Activated CD4-positive, alpha-beta T cell treated with anti-CD3 and anti-CD28 coated beads, Interleukin-2, amount 50 U/mL, for 16 hours (primary cell): ENCODE measurements at regions not wholly inside any gene's neighbourhood (a gene's known extent, or its start where the extent isn't known, plus 50 kb on each side); places are given as distances from the start of the nearest gene placed in this dataset.
"Not testable (repeated sequence)": the region's sequence is repeated elsewhere in the genome, so short reads cannot be mapped to it uniquely, and the experiment has no call there.

Experiments used
- DNase-seq: peaks from one replicate; pipeline ENCODE4 v3.0.0-alpha.2; 2020

DNA sequence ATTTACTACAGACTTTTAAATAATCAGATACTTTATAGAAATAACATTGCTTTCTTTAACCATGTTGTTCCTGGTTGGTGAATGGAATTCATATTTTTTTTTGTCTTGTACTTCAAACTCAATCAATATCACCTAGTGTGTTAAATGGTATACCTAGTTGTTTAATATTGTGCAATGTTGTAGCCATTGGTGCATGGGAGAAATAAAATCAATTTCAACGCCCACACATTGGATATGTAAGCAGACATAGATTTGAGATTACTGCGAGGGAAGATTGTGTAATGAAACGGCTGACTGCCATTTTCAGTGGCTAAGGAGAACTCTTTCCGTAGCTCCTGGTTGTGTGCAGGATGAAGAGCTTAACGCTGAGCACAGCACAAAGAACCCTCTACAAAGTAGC is 626.1 kb downstream of the TMEM182 start:
- DNase-seq = no peak

DNA sequence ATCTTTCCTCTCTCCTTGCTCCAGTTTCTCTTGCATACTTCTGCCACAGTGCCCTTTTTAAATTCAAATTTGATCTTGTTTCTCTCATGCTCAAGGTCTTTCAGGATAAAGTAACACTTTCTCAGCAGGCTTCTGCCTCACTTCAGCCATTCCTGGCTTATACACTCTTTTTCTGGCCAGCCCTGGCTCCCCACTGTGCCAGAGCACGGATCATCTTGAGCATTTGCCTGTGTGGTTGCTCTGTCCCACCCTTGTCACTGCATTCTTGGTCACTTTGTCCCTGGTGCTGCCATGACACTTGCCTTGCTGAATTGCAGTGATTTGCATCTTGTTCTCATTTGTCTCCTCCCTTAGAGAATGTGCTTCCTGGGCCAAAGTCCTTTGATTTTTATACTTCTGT is 634.3 kb downstream of the TMEM182 start:
- no peak for DNase-seq

DNA sequence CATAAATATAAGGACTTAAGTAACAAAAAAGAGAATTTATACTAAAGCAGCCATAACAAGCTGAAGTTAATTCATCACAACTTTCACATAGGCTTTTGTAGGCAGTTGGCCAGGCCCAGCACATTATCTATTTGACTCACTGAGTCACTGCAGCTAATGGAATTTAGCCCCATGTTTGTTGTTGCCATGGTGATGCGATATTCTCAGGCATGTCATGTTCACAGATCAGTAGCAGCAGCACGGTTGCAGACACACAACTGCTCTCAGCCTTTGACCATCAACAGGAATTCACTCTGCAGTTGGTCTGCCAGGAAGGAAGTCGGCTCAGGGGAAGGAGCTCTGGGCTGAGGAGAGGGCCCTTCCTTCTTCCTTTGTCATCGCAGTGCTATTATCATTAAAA is 639.8 kb downstream of the TMEM182 start:
- DNase-seq = no peak

DNA sequence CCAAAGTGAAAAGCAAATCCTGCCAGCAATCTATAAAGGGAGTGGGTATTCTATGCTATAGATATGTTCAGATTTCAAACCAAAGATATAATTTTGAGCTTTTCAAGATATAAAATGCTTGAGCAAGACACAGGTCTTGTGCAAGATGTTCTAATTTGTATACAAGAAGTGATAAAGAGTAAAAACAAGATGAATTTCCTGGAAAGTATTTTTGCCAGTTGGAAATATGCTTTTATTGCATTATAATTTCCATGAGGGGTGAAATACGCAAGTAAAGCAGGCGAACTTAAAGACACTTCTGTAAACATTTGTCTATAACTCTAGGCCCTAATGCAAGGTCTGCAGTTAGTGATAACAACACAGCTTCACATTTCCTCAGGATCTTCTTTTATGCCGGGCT is 640.5 kb downstream of the TMEM182 start:
- no peak for DNase-seq

DNA sequence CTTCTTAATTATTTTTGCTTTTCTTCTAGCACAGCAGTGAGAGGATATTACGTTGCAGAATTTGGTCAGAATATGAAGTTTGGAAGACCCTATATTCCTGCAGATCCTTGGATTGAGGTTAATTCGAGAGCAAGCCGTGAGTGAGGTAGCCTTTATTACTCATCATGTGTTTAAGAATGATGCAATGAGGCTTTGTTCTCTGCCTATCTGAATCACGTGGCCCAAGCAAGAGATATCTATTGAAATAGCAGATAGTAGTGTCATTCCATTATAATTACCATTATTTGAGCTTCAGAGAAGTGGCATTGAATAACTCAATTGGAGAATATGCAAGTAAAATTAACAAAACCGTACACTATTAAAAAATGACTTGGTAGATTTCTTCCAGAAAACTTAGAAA is 641.1 kb downstream of the TMEM182 start:
- no peak for DNase-seq

DNA sequence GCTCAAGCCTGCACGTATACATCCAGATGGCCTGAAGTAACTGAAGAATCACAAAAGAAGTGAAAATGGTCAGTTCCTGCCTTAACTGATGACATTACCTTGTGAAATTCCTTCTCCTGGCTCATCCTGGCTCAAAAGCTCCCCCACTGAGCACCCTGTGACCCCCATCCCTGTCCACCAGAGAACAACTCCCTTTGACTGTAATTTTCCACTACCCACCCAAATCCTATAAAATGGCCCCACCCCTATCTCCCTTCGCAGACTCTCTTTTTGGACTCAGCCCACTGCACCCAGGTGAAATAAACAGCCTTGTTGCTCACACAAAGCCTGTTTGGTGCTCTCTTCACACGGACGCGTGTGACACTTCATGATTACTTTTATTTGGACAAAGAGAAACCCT is 641.6 kb downstream of the TMEM182 start:
- not testable (repeated sequence) for DNase-seq

DNA sequence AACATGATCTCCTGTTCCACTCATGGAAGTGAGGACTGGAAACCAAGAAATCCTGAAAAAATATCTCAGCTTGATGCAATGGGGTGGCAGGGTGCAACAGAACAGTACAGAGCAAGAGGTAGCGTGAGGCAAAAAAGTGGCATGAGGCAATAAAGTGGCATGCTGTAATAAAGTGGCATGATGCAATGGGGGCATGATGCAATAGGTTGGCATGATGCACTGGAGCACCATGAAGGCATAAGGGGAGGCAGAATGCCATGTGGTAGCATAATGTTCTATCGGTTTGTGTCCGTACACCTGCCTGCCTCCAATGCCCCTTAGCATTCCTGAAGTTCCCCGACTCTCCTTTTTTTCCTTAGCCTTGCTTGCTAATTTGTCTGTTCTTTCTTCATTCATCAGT is 648.4 kb downstream of the TMEM182 start:
- DNase-seq = no peak

DNA sequence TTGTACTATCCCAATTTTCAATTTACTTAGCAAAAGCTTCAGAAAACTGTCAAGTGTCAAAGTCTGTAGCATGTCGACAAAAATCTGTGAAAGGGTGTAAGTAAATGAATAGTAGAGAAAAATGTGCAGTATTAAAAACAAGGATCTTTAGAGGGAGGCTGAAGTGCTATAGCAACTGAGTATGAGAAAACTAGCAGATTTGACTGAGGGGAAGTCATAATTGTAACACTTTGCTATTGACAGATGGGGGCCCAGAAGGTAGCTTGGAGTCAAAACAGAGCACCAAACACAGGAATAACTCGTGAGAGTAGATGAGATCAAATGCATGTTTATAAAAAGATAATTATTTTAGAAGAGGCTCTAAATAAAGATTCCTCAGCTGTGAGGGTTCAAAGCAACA is 657.7 kb downstream of the TMEM182 start:
- DNase-seq = no peak

DNA sequence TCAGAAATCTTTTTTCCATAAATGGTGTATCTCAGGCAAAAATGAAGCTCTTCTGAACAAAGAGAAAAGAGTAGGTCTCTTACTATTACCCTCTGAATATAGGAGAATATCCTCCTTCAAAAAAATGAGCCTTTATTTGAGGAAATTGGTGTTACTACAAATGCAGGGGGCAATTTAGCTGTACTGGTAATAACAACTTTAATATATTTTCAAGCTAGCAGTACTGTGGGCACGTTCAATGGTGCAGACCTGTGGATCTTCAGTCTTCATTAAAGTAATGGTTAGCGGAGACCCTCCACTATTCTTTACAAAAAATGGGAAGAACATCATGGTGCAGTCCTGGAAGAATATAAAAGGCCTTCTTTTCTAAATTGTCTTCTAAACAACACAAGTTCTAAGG is 661.3 kb downstream of the TMEM182 start:
- no peak for DNase-seq

DNA sequence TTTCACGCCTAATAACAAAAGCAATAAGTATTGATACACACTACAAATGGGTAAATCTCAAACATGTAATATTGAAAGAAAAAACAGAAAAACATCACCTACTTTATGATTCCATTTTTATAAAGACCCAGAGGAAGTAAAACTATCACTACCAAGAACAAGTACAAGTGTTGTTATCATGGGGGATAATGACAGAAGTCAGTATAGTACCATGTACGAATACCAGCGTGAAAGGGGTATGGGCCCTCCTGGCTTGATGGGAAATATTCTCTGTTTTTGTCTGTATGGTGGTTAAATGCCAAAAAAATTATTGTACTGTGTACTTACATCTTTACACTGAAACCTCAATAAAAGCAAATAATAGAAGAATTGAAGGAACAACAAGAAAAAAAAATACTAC is 665.7 kb downstream of the TMEM182 start:
- DNase-seq = no peak

DNA sequence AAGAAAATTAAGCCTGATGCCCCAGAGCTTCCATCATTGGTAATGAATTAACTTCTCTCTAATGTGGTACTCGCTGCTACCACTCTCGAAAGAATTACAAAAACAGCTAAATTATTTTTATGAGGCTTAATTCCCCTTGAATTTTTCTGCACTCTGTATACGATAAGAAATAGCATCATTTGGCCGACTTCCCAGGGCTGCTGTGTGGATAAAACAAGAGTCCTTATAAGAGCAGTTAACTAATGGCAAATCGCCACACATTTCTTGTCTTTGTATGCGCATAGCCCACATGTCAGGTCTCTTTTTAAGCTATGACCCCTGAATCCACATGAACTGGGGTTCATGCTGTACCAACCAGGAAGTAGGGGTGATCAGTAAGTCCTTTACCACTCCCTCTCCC is 668.4 kb downstream of the TMEM182 start:
- no peak for DNase-seq

DNA sequence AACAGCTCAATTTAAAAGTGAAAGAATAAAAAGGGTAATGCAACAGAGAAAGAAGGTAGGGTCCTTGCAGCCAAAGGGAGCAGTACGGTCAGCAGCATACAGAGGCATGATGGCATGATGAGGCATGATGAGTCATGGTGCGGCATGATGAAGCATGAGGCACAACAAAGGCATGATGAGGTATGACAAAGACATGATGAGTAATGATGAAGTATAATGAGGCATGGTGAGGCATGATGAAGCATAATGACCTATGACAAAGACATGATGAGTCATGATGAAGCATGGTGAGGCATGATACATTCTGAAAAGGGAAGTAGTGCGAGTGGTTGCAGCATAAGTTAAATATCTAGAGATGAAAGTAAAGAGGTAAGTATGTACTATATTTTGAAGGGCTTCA is 673.2 kb downstream of the TMEM182 start:
- no peak for DNase-seq

DNA sequence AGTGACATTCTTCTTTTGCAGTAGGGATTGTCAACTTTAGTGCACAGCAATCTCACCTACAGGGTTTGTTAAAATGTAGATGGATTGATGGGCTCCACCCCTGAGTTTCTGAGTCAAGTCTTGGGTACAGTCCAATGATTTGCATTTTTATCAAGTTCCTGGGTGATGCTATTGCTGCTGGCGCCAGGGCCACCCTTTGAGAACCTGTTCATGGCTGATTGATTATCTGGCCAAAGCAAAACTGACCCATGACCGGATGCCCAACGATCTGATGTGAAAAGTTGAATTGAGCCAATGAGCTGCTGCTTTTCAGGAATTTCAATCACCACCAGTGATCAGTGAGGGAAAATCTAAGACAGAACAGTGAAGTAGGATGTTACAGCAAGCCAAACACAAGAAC is 675.3 kb downstream of the TMEM182 start:
- DNase-seq = no peak

DNA sequence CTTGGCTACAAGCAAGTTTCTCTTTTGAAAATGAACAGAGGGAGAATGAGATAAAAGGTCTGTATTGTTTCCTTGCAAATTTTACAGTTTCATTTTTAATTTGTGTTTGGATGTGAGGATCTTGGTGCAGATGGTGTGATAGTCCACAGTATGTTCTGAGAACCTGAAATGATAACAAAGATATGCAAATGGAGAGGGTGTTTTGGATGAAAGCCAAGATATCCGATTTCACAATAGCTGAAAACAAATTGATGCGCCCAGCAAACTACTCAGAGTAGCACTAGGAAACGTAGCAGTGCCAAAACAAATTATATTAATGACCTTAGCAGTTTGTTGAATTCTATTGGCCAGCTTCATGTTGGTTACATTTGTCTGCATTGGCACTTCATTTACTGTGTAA is 683.5 kb downstream of the TMEM182 start:
- DNase-seq = no peak

DNA sequence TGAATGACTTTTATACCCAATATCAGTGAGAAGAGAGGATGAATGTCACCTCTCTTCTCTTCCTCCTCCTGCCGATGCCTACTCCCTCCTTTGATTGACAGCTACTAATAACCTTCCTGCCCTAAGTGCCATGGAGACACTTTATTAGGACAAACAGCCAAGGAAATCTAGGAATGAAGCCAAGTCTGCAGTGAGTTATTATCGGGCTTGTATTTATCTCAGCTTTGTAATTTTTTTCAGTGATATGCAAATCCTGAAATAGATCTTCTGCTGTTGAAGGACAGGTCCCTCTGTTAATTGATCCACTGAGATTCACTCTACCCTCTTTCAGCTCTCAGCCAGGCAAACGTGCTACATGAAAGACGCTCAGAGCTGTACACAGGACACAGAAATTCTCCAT is 686.7 kb downstream of the TMEM182 start:
- DNase-seq = no peak

DNA sequence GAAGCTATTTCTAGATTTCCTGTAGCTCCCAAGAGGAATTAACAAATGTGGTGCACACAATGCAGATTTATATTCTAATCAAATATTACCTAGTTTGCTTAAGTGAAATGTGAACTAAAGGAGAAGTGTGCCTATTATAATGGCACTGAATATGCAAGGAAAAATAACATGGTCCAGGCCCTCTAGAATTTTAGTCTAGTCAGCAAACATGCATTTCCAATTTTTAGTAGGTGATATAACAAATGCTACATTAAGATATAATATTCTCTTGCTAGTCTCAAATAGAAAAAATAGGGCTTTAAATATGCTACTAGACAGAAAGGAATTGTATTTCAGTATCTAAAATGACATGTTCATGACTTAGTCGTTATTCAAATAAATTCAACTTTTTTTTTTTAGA is 689.5 kb downstream of the TMEM182 start:
- no peak for DNase-seq

DNA sequence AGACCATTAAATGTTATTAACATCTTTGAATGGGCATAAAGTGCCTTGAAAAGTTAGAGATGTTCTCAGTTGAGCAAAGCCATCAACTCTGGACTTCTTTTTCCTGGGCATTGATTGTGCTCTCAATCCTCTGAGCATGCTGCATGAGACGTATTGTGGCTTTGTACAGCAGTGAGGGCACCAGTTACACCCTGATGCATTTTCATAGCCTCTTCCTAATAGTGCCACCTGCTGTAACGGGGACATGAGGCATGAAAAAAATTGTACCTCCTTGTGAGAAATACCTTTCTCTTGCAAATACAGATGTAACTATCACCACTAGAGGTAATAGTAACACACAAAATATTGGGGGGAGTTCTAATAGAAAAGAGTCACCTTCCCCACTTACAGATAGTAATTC is 697.5 kb downstream of the TMEM182 start:
- no peak for DNase-seq

DNA sequence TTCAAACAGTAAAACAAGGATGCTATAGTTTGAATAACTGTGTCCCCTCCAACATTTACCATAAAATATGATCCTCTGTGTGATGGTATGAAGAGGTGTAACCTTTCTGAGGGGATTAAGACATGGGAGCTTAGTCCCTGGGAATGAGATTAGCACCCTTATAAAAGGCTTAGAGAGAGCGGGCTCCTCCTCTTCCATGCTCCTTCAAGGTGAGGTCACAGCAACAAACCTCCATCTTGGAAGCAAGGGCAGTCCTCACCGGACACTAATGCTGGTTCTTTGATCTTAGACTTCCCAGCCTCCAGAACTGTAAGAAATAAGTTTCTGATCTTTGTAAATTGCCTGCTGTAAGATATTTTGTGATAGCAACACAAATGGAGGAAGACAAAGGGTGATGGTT is 700.3 kb downstream of the TMEM182 start:
- no peak for DNase-seq

DNA sequence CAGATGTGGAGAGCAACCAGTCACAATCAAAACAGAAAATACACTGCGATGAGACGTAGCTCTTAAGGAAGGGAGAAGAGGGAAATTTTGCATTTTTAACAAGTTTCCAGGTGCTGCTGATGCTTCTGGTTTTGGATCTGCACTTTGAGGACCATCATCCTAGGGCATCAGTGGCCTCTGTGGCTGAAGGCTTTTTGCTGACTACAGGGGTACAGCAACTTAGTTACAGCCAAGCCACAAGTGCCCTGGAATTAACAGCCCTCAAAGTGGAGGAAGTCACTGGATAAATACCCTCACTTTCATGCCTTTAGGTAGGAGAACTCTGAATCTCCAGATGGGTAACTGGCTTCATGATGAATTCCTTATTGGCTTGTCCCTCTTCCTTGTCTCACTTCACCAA is 700.9 kb downstream of the TMEM182 start:
- DNase-seq = no peak

DNA sequence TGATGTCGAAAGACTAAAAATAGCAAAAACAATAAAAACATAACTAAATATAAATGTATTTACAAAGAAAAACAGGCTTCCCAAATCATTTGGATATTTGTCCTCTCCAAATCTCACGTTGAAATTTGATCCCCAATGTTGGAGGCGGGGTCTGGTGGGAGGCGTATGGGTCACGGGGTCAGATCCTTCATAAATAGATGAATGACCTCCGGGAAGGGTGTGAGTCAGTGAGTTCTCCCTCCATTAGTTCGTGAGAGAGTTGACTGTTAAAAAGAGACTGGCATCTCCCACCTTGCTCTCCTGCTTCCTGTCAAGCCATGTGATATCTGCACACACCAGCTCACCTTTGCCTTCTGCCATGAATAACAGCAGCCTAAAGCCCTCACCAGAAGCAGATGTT is 703.0 kb downstream of the TMEM182 start:
- no peak for DNase-seq

DNA sequence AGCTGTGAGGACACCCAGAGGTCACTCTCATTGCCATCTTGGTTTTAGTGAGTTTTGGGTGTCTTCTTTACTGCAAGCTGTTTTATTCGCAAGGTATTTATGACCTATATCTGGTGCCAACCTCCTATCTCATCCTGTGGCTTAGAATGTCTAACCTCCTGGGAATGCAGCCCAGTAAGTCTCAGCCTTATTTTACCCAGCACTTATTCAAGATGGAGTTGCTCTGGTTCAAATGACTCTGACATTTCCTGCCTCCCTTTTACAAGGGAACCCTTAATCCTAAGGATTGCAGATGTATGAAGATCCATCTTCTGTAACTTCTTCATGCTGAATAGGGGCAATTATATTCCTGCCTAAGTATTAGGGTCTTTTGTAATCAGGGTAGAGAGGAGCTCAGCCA is 708.0 kb downstream of the TMEM182 start:
- no peak for DNase-seq

DNA sequence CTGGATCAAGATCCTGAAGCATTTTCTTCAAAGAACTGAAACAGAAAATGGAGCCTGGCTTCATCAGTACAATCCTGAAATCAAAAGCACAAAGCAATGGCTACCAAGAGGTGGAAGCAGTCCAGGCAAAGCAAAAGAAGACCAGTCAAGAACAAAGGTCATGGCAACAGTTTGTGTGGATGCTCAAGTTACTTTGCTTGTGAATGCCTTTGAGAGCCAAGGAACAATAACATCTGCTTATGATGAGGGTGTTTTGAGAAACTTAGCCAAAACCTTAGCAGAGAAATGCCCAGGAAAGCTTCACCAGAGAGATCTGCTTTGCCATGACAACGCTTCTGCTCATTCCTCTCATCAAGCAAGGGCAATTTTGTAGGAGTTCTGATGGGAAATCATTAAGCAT is 723.1 kb downstream of the TMEM182 start:
- DNase-seq = no peak

DNA sequence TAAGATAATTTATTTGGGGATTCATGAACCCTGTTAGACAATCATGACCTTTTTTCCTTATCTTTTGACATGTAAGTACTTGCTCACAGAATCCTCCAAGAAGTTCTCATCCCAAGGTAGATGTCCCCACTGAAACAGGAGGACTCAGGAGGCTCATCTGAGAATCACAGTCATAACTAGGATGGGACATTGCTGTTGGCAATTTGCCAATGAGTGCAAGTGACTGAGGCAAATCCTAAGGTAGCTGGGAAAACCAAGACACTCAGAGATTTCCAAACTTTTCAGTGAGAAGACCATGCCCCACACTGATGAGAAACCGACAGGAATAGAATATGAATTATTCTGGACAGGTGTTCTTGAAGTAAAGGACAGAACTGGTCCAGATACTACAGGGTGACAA is 735.0 kb downstream of the TMEM182 start:
- no peak for DNase-seq

DNA sequence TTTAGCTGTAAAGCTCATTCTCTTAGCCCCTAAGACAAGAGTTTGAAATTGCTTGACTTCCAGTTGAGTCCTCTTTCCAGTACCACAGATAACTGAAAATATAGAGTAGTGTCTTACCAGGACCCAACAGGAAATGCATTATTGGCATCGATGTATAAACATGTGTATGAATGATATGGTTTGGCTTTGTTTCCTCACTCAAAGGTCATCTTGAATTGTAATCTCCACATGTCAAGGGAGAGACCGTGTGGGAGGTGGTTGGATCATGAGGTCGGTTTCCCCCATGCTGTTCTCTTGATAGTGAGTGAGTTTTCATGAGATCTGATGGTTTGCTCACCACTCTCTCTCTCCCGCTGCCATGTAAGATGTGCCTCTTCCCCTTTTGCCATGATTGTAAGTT is 745.0 kb downstream of the TMEM182 start:
- no peak for DNase-seq

DNA sequence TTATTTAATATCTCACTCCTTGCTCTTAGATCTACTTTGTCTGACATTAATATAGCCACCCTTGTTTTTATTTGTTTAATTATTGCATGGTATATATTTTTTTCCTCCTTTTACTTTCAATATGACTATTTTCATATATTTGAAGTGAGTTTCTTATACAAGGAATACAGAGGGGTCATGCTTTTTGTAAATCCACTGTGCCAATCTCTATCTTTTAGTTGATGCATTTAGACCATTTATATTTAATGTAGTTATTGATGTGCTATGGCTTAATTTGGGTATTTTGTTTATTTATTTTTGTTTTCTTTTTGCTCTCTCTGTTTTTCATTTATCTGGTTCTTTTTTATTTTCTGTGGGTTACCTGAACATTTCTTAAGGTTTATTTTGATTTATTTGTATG is 750.6 kb downstream of the TMEM182 start:
- no peak for DNase-seq

DNA sequence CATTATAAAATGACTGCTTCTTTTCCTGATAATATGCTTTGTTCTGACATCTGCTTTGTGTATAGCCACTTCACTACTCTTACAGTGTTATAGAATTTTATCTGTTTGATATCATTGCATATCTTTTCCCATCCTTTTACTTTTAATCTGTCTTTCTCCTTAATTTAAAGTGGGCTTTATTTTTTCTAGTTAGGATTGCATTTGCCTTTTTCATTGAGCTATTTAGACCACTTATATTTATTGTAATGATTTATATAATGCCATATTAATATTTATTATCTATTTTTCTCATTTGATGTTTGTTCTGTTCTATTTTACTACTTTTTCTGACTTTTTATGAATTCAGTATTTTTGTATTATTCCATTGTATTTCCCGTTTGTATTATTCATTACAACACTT is 758.7 kb downstream of the TMEM182 start:
- DNase-seq = no peak

DNA sequence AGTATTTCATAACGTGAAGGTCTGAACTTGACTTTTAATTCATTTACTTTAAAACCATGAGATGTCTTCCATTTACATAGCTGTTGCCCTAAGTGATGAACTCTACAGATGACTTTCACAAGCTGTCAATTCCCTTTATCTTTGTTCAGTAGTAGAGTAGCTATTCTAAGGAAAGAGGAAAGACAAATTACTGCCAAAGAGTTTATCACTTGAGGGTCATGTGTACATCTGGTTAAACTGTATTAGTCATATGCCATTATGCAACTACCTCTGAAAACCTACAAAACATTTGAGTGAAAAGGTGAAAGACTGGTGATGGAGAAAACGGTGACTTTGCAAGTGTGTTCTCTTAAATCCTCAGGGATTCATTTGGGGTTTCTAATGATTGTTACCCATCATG is 763.9 kb downstream of the TMEM182 start:
- no peak for DNase-seq
